ENCODE measurements at regions not wholly inside any gene's neighbourhood (a gene's known extent, or its start where the extent isn't known, plus 50 kb on each side); places are given as distances from the start of the nearest gene placed in this dataset.

- H3K4me3 ChIP-seq (ENCODE audit: low read depth in 2 of 2, low read length in 1 of 2) = no peak overlapping the region
- H3K36me3 ChIP-seq (replicated peaks in 1 of 2; ENCODE audit: control insufficient read depth in 1 of 2, insufficient read depth in 2 of 2, low read length in 1 of 2) = peaks cover 2 to 8% of the 10 kb centered on the region in 2 experiments
- no peaks in the 10 kb centered on the region for H4K20me1 ChIP-seq (ENCODE audit: insufficient read depth)
- peaks cover 5% of the 10 kb centered on the region for H3F3A ChIP-seq (replicated peaks; ENCODE audit: insufficient read depth)
- H3K27me3 ChIP-seq (ENCODE audit: insufficient read depth) = no peaks in the 10 kb centered on the region
- no peaks in the 10 kb centered on the region for H3K9me2 ChIP-seq
- peak; percentile 11 for DNase-seq
- no peak overlapping the region for H2AFZ ChIP-seq (ENCODE audit: low read depth)
- TF ChIP-seq ZBTB33 (IDR thresholded peaks at IDR 0.05; ENCODE audit: borderline replicate concordance, low read depth) (no peak), PBX3 (IDR thresholded peaks at IDR 0.05) (no peak), NFIC (IDR thresholded peaks at IDR 0.05; ENCODE audit: borderline replicate concordance) (no peak), USF2 (IDR thresholded peaks at IDR 0.05; ENCODE audit: borderline replicate concordance, low read depth, low read length) (no peak), GATA2 (CRISPR knock-in tag; IDR thresholded peaks at IDR 0.05) (no peak), SIN3A (IDR thresholded peaks at IDR 0.05; ENCODE audit: borderline replicate concordance, low read depth, low read length) (no peak), YY1 (IDR thresholded peaks at IDR 0.05; ENCODE audit: low read depth) (no peak), TAF1 (IDR thresholded peaks at IDR 0.05; ENCODE audit: borderline replicate concordance, low read depth, low read length) (no peak), JUND (IDR thresholded peaks at IDR 0.05) (no peak), RCOR1 (IDR thresholded peaks at IDR 0.05; ENCODE audit: low read length) (no peak), FOXJ3 (CRISPR knock-in tag; IDR thresholded peaks at IDR 0.05) (no peak), MAX (IDR thresholded peaks at IDR 0.05; ENCODE audit: low read depth) (no peak), RAD21 (IDR thresholded peaks at IDR 0.05; ENCODE audit: low read length) (no peak)
- WGBS (ENCODE audit: low lambda C conversion rate) = 19% methylated on average over 1 of the region's 1 CpG
- H3K9ac ChIP-seq = no peak overlapping the region
- peaks cover 0 to 2% of the 10 kb centered on the region in 2 experiments; a peak in 3 of 4 replicates for H3K4me1 ChIP-seq (ENCODE audit: control insufficient read depth in 1 of 2, insufficient read depth in 2 of 2, low read depth in 1 of 2, low read length in 1 of 2)
- H3K79me2 ChIP-seq (ENCODE audit: insufficient read depth) = no peaks in the 10 kb centered on the region
- H3K9me3 ChIP-seq = no peaks in the 10 kb centered on the region
- CTCF ChIA-PET = no interaction called here
- H3K4me2 ChIP-seq = no peak overlapping the region
- H3K27ac ChIP-seq (ENCODE audit: low read depth in 2 of 2, low read length in 1 of 2) = peak overlapping the region in 1 of 2 experiments; percentile 41; a peak in 2 of 4 replicates
- POLR2A ChIA-PET = no interaction called here
Measured at GRCh38 chr14:35196571-35196970, 74.2 kb downstream of the PRORP start.

GRCh38 chr14:35197015-35197414 lies 74.7 kb downstream of the PRORP start:
- Histone ChIP-seq H2AFZ (ENCODE audit: low read depth) (no peak overlapping the region), H3K27ac (ENCODE audit: low read depth in 2 of 2, low read length in 1 of 2) (peak overlapping the region in 1 of 2 experiments; percentile 41; a peak in 2 of 4 replicates), H3K4me2 (no peak overlapping the region), H3K4me1 (ENCODE audit: control insufficient read depth in 1 of 2, insufficient read depth in 2 of 2, low read depth in 1 of 2, low read length in 1 of 2) (peaks cover 0 to 2% of the 10 kb centered on the region in 2 experiments; a peak in 3 of 4 replicates), H3K9me3 (no peaks in the 10 kb centered on the region), H3F3A (replicated peaks; ENCODE audit: insufficient read depth) (peaks cover 5% of the 10 kb centered on the region), H3K36me3 (replicated peaks in 1 of 2; ENCODE audit: control insufficient read depth in 1 of 2, insufficient read depth in 2 of 2, low read length in 1 of 2) (peaks cover 0 to 8% of the 10 kb centered on the region in 2 experiments), H3K4me3 (ENCODE audit: low read depth in 2 of 2, low read length in 1 of 2) (no peak overlapping the region), H3K79me2 (ENCODE audit: insufficient read depth) (no peaks in the 10 kb centered on the region), H4K20me1 (ENCODE audit: insufficient read depth) (no peaks in the 10 kb centered on the region), H3K9me2 (no peaks in the 10 kb centered on the region), H3K27me3 (ENCODE audit: insufficient read depth) (no peaks in the 10 kb centered on the region), H3K9ac (no peak overlapping the region)
- CTCF ChIA-PET = interaction anchor here (1.0 kb wide), 1 partner anchor 18 kb away, joined by 3 read pairs; no protein-coding TSS in a partner anchor
- POLR2A ChIA-PET = no interaction called here
- no peak for DNase-seq
- WGBS (ENCODE audit: low lambda C conversion rate) = 18% methylated on average over 1 of the region's 1 CpG
- no peak for TF ChIP-seq YY1 (IDR thresholded peaks at IDR 0.05; ENCODE audit: low read depth)
- TF ChIP-seq NRF1 (IDR thresholded peaks at IDR 0.05; ENCODE audit: low read depth, low read length) = no peak
- no peak for TF ChIP-seq REST (IDR thresholded peaks at IDR 0.05; ENCODE audit: low read depth, low read length)
- TF ChIP-seq JUND (IDR thresholded peaks at IDR 0.05) = no peak
- TF ChIP-seq SIN3A (IDR thresholded peaks at IDR 0.05; ENCODE audit: borderline replicate concordance, low read depth, low read length) = no peak
- no peak for TF ChIP-seq FOXJ3 (CRISPR knock-in tag; IDR thresholded peaks at IDR 0.05)
- no peak for TF ChIP-seq GATA2 (CRISPR knock-in tag; IDR thresholded peaks at IDR 0.05)
- TF ChIP-seq FOXM1 (IDR thresholded peaks at IDR 0.05; ENCODE audit: low read depth) = no peak
- no peak for TF ChIP-seq CTCF (IDR thresholded peaks at IDR 0.05)
- TF ChIP-seq TEAD4 (IDR thresholded peaks at IDR 0.05; ENCODE audit: borderline replicate concordance, insufficient read depth) = no peak
